ENCODE measurements at regions not wholly inside any gene's neighbourhood (a gene's known extent, or its start where the extent isn't known, plus 50 kb on each side); places are given as distances from the start of the nearest gene placed in this dataset.

DNA sequence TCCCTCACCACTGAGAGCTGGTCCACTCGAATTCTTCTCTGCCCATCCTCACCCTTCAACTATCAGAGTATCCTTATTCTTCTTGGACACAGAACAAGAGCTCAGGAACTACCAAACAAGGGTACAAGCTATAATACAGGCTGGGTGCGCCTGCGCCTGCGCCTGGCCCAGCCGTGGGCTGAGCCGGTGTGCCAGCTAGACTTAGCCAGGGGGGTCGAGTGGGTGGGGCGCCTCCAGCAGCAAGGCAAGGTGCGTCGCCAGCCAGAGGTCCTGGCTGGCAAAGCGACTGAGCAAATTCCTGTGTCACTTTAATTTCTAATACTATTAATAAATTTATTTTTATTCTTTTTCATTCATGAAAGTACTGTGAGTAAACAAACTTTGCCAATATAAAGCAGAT lies 1072.6 kb upstream of the PIK3C3 start:
- TF ChIP-seq, protein P1, sequence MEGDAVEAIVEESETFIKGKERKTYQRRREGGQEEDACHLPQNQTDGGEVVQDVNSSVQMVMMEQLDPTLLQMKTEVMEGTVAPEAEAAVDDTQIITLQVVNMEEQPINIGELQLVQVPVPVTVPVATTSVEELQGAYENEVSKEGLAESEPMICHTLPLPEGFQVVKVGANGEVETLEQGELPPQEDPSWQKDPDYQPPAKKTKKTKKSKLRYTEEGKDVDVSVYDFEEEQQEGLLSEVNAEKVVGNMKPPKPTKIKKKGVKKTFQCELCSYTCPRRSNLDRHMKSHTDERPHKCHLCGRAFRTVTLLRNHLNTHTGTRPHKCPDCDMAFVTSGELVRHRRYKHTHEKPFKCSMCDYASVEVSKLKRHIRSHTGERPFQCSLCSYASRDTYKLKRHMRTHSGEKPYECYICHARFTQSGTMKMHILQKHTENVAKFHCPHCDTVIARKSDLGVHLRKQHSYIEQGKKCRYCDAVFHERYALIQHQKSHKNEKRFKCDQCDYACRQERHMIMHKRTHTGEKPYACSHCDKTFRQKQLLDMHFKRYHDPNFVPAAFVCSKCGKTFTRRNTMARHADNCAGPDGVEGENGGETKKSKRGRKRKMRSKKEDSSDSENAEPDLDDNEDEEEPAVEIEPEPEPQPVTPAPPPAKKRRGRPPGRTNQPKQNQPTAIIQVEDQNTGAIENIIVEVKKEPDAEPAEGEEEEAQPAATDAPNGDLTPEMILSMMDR (IDR thresholded peaks at IDR 0.05), result no peak
- no peak for TF ChIP-seq EZH2 (IDR thresholded peaks at IDR 0.05)
- TF ChIP-seq EZH2phosphoT487 (IDR thresholded peaks at IDR 0.05), result no peak
